Ramos (cell line): ENCODE measurements at regions not wholly inside any gene's neighbourhood (a gene's known extent, or its start where the extent isn't known, plus 50 kb on each side); places are given as distances from the start of the nearest gene placed in this dataset.
"Not testable (repeated sequence)": the region's sequence is repeated elsewhere in the genome, so short reads cannot be mapped to it uniquely, and the experiment has no call there.

Experiments used
- in situ Hi-C: fragments of 300-500 bp; cut with MboI; formaldehyde crosslinking; loops from one replicate; pipeline ENCODE4 v1.14.3; 2022; ENCODE audit warnings: low sequenced_read_pairs; ENCODE audit not compliant: unreplicated experiment

DNA sequence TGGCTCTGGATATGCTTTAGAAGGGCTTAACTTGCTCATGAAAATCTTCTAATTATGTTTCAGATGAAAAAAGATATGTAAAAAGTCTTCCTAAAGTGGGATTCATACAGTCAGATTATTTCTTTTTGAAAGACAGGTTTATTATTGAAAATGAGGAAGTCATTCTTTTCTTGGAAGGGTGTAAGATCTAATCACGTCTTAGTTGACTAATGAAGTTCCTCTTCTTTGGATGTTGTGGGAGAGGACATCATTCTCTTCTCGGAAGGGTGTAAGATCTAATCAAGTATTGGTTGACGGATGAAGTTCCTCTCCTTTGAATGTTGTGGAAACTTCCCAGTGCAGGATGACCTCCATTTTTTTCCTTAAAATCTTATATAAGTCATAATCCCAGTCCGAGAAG is 74.9 kb downstream of the ALG10 start:
- in situ Hi-C loops: no loop called here

DNA sequence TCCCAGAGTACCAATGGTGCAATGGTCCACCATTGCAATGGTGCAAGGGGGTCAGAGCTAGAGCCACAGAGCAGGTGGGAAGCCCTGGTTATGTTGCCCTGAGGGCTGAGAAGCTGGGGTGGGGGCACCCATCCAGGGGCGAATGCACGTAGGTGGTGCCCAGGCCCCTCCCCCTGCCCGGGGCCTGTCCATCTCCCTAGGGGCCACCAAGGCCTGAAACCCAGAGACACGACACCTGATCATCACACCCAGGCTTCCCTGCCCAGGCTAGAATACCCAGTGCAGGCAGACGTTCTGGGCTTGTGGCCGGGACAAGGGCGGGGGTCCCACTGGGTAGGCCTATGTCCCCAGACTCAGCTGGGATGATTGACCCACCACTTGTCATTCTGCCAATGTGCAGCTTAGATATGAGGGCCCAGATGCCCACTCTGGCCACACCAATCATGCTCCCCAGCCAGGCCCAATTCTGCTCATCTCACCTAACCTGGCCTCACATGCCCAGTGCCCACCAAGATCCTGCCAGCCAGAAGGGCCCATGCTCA is 83.2 kb downstream of the ALG10 start:
- in situ Hi-C loops: no loop called here

DNA sequence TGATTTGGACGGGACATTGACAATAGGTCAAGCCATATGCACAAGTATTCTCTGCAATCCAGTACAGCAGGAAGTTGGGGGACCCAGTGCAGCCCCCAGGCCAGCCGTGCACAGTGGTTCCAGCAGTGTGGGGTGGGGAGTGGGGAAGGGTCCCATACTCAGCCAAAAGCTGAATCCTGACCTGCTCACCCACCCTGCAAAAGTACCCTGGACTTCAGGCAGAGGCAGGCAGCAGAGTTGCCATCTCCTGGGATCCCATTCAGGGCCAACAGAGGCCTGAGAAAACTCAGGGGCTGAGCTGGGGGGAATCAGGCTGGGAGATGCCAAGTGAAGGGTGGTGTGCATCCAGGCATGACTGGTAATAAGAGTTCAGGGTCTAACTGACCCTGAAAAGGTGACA is 83.9 kb downstream of the ALG10 start:
- in situ Hi-C loops: no loop called here

DNA sequence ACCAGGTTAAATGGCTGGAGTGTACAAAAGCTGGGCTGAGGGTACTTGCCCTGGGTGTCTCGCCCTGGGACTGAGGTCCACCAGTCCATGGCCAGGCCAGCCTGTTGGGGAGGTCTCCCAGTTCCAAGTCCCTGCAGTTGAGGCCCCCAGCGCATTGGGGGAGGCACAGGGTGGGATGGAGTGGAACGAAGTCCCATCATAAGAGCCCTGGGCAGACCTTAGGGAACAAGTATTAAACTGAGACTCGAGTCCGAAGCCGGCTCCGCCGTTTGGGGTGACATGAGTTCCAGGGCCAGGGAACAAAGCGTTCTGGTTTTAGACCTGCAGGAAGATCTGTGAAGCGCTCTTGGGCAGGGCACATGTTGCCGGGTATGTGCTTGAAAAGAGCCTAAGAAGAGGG is 84.7 kb downstream of the ALG10 start:
- in situ Hi-C loops: no loop called here

DNA sequence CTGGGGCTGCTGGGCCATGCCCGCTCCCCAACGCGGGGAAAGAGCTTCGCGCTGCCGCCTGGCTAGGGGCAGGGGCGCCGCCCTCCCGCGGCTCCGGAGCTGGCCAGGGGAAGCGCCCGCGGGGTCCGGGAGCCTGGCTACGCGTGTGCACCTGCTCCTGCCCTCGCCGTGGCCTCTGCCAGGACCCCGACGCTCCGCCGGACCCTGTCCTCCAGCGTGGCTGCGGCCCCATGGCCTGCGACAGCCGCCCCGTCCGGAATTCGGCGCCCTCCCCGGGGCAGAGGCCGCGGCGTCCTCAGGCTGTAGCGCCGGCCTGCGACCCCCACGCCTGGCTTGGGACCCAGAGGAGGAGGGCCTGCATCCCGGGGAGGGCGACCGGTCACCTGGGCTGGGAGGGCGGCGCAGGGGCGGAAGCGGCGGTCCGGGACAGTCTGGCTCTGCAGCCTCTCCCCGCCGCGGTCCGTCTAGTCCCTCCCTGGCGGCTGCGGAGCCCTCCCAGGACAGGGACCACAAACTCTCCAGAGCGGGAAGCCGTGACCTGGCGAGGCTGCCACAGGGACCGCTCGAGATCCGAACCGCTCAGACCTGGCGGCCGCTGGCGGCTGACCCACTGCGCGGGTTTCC is 85.6 kb downstream of the ALG10 start:
- in situ Hi-C loops: no loop called here

DNA sequence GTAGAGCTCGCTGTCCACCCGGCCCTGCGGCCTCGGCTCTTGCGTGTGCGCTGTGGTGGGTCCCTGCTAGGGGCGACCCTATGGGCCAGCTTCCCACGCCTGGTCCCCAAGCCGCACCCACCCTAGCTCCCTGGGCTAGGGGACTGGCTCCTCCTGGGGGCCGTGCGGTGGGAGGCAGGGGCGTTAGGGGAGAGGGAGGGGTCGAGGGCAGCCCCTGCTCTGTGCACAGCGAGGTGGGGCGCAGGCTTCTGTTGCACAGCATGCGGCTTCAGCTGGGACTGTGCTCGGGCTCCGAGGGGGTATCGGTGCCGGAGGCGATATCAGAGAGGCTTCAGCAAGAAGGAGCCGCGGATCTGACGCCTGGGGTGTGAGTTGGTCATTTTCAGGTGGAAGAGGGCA is 86.1 kb downstream of the ALG10 start:
- in situ Hi-C loops: no loop called here

DNA sequence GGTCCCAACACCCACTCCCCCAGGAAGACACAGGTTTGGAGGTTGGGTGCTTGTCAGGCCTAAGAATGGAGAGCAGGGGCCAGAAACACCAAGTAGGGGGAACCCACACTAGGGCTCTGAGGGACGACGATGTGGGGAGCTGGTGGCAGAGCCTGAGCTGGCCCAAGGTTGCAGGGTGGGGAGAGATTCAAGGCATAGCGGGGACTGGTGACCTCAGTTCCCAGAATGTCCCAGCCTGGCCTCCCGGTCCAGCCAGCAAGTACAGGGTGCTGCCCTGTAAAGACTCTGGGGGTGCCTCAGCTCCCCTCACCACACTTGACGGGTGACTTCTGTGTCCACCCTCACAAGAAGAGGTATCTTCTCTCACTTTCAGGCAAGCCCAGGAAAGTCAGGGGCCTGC is 86.7 kb downstream of the ALG10 start:
- in situ Hi-C loops: no loop called here

DNA sequence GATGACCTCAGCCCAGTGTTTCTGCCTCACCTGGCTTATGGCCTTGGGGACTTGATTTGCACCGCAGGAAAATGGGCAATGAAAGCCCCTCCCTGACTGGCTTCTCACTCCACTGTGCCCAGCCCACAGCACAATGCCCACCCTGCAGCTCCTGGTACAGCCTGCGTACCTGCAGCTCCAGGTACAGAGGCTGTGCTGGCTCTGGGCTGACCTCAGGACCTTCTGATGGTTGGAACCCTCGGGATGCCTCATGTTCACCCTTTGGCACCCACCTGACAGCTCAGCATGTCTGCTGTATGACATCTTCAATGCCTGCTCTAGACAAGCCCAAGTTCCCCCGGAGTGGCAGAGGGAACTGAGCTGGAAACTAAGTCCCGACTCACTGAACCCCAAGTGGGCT is 87.1 kb downstream of the ALG10 start:
- in situ Hi-C loops: no loop called here

DNA sequence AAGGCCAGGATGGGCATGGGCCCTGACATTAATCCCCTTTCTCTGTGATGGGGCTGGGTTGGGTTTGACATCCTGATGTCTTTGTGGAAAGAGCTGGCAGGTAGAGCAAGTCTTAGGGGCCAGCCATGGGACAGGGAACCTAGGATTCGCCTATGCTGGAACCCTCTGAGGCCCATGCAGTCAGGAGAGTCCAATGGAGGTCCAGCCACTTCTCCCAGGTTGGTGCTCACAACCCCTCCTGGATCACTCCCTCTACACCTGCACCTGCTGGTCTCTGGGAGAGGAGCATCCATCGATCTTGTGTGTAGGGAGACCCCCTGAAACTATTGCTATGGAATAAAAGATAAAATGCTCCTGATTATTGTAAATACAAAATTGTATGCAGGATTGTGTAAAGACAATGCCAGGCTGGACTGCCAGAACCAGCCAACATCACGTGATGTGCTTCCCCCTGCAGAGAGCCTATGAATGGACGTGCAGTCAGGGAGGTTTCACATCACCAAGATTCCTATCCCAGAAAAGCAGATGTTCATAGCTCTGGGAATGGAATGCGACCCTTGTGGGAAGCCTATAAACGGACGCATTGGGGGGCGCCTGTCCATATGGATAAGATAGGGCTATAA is 87.7 kb downstream of the ALG10 start:
- in situ Hi-C loops: not testable (repeated sequence)

DNA sequence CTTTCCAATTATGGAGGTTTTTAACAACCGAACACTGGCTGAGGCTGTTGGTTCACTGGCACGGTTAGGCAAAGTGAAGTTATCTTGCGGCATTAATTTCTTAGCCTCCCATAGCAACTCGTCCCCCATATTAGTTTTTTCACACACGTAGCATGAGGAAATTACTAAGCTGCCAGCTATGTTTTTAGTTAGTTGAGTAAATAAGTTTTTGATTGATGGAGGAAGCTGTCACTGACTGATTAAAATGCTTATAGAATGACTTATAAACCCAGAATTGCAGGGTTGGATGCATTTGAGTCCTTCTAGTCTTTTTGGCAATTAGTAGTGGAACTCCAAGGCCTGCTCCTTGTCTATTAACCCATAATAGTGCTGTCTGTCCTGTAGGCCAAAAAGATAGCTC is 97.1 kb downstream of the ALG10 start:
- in situ Hi-C loops: no loop called here

DNA sequence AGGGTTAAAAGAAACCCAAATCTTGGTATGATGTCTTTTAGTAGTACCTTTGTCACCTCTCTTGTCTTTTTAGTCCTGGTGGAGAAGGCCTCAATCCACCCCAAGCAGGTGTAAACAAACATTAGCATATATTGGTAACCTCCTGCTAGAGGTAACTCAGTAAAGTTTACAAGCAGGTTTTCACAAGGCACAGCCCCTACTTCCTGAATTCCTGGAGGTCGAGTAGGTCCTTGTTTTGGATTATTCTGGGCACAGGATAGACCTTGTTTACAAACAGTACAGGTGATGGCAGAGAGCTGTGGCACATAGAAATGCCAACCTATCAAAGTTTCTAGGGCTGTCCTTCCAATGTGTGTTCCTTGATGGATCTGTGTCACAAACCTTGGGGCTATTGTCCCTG is 99.1 kb downstream of the ALG10 start:
- in situ Hi-C loops: loop anchor here (5.0 kb wide), 1 partner anchor 96 kb away; no protein-coding TSS in a partner anchor

DNA sequence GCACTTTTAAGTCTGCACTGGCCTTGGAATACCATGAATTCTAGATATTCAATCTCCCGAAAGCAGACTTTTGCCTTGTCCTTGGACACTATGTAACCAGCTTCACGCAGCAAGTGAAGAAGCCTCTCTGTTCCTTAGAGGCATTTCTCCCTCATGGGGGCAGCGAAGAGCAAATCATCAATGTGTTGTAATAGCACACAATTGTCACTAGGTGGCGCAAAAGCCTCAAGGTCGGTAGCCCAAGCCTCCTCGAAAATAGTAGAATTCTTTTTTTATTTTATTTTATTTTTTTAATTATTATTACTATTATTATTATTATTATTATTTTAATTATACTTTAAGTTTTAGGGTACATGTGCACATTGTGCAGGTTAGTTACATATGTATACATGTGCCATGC is 100.8 kb downstream of the ALG10 start:
- in situ Hi-C loops: loop anchor here (5.0 kb wide), 1 partner anchor 94 kb away; no protein-coding TSS in a partner anchor

DNA sequence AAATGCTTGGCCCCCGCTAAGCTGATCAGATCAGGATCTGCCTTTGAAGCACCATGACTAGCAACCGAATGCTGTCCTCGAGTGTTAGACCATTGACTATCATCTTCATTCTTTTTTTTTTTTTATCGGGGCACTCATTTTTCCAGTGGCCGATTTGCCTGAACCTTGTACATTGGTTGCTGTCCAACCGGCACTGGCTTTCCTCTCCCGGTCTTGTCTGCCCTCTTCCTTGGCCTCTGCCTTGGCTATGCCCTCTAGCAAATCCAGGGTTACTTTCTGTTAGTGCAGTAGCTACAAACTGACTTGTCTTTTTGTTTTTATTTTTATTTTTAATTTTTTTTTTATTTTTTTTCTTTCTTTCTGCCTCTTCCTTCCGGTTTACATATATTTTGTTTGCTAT is 102.3 kb downstream of the ALG10 start:
- in situ Hi-C loops: loop anchor here (5.0 kb wide), 1 partner anchor 93 kb away; no protein-coding TSS in a partner anchor

DNA sequence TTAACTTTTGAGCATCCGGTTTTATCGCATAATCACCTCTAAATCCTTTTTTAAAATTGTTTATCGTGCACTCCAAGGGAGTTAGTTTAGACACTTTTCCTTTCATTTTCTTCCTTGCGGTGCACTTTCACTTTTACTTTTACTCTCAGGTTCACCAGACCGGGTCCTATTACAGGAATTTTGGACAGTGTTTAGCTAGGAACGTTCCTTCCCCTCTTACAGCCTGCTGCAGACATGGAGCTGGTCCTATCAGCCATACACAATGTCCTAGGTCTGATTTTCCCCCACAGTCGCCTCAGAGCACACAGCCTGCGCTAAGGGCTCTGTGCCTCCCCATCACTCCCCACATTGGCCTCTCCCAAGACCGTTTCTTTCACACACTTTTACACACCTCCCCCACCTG is 103.9 kb downstream of the ALG10 start:
- in situ Hi-C loops: no loop called here

DNA sequence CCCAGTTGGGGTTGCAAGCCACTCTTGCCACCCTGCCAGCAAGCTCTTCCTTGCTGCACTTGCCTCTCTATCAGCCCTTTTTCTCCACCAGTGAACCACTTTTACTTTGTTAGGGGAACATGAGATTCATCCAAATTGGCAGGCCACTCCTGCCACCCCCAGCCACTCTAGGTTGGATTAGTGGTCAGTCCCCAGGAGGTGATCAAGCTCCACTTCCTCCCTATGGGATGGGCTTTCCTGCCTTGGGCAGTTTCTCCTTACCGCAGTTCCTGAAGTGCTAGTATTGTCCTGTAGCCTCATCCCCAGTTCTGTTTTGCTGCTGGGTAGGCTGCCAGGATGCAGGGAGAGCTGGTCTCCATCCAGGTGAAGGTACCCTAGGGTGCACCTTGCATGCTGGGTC is 104.5 kb downstream of the ALG10 start:
- in situ Hi-C loops: no loop called here

DNA sequence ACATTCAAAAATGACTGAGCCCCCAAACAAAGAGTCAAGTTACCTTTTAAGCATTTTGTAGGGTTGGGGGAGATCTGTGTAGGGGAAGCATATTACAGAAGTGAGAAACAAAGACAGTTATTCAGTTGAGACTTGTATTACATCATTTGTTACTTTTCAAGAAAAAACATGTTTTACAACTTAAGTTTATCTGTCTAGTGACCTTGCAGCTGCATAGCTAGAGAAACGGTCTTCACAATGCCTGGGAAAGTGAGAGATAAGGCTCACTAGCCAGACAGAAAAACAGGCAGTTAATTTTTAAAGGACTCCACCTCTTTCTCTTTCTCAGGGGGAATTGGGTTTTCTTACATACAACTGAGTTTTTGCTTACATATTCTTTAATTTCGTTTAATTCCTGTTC is 105.1 kb downstream of the ALG10 start:
- in situ Hi-C loops: not testable (repeated sequence)

DNA sequence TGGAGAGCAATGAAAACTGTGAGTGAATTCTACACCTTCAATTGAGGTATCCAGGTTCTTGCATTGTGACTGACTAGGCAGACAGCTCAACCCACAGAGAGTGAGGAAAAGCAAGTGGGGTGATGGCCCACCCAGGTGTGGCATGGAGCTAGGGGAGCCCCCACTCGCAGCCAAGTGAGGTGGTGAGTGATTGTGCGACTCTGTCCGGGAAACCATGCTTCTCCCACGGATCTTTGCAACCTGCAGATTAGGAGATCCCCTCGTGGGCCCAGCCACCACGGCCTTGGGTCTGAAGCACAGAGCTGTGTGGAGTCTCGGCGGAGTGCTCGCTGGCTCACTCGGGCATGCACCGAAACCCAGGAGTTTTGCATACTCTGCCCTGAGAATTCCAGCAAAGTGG is 120.1 kb downstream of the ALG10 start:
- in situ Hi-C loops: no loop called here

DNA sequence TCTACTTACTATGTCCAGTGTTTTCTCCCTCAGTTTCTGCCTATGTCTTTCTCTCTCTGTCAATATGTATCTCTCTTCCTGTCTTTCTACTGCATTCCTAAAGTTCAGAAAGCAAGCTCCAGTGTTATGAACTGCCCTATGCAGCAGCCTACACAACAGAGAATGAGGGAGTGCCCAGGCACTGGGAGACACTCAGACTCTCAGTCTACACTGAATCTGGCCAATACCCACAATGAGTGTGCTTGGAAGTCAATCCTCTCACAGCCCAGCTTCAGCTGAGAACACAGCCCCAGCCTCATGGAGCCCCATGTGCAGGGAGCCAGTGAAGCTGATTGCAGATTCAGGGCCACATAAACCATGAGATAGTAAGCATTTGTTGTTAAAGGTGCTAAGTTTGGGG is 128.7 kb downstream of the ALG10 start:
- in situ Hi-C loops: no loop called here

DNA sequence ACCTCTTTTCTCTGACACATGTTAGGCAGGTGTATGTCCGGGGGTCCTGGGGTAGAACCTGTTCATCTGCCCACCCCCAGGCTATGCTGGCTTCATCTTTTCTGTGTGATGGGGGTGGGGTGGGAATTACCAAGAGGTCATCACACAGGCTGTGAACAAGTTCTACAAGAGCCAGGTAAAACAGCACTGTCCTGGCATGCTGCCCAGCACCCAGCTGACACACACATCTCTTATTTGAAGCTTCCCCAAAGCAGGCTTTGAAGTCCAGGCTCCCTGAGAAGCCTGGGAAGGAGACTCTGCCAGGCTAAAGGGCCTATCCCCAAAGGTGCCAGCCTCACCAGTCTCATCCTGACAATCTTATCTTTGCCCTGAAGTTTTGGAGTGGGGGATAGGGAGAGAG is 141.1 kb downstream of the ALG10 start:
- in situ Hi-C loops: no loop called here

DNA sequence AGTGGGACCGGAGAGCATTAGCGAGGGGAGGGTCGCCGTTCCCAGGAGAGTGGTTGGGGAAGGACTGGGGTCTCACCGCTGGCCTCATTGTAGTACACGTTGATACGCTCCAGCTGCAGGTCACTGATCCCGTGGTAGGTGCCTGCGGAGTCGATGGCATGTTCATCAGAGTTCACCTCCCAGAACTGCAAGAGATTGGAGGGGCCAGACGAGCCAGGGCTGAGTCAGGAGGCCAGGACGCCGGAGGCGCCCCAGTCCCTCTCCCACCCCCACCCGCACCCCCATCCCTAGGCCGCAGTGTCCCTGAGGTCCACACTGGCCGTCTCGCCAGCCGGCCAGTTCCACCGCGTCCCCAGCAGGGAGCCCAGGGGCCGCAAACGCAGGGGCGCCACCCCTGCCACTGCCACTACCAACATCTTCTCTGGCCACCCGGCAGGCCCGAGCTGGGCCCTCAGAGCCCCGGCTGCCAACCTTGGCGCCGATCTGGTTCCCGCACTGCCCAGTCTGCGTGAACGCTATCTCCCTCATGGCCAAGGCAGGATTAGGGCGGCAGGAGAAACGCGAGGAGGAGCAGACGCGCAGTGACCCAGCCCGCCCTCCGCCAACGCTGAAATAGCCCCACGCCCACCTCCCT is 144.2 kb downstream of the ALG10 start:
- in situ Hi-C loops: no loop called here

DNA sequence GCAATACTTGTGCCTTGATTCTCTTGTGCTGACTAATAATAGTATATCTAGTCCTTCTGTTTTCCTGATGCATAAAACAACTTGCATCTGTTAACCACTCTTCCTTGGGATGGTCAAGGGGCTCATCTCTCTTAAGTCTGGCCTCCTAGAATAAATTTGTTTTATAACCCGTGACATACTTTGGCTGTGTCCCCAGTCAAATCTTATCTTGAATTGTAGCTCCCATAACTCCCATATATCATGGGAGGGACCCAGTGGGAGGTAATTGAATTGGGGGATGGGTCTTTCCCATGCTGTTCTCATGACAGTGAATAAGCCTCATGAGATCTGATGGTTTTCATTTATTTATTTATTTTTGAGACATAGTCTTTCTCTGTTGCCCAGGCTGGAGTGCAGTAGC is 146.2 kb downstream of the ALG10 start:
- in situ Hi-C loops: not testable (repeated sequence)

DNA sequence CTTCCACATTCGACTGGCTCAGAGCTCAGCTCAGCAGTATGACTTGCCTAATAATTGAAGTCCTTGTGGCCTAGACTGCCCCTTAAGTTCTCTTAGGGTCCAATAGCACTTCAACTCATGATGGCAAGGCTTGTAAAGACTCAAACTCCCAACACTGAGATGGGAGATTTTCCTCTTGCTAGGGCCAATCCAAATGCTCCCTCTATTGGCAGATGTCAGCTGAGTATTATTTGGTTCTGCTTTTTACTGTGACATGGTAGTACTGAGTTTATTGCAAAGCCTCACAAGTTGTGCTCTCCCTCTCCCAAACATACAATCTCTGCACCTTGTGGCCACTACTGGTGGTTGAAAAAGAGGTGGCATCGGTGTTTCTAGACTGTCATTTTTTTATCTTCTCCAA is 164.2 kb downstream of the ALG10 start:
- in situ Hi-C loops: no loop called here
